Heart left ventricle (tissue), 16 donors: ENCODE measurements at regions not wholly inside any gene's neighbourhood (a gene's known extent, or its start where the extent isn't known, plus 50 kb on each side); places are given as distances from the start of the nearest gene placed in this dataset.

Experiments
- ATAC-seq, 4 donors: fragments of 200-7000 bp; cut with Tn5 transposase; one replicate each; pipeline ENCODE4 v1.9.1; 2020 to 2022; ENCODE audit warnings: moderate library complexity in 4 of 4, mild to moderate bottlenecking in 3 of 4, moderate number of reproducible peaks in 1 of 4
- DNase-seq, 5 donors: peaks; one replicate each; pipeline ENCODE4 v3.0.0-alpha.2; 2020
- H3K27ac ChIP-seq, 12 donors: fragments of 200-600 bp; sonication (generic) in 4 of 12; one replicate each; pipeline versions ENCODE4 v1.5.0 to v1.8.0; 2016 to 2022; ENCODE audit warnings: mild to moderate bottlenecking in 2 of 12
- H3K27me3 ChIP-seq, 9 donors: fragments of 200-600 bp; sonication (generic) in 2 of 9; one replicate each; pipeline versions ENCODE4 v1.5.1 to v1.8.0; 2016 to 2022; ENCODE audit warnings: mild to moderate bottlenecking in 3 of 9
- H3K36me3 ChIP-seq, 9 donors: fragments of 200-600 bp; sonication (generic) in 2 of 9; one replicate each; pipeline versions ENCODE4 v1.5.0 to v1.8.0; 2018 to 2022; ENCODE audit warnings: mild to moderate bottlenecking in 2 of 9
- H3K4me1 ChIP-seq, 12 donors: fragments of 200-600 bp; sonication (generic) in 4 of 12; one replicate each; pipeline versions ENCODE4 v1.5.0 to v1.8.0; 2016 to 2022; ENCODE audit warnings: mild to moderate bottlenecking in 3 of 12
- H3K4me3 ChIP-seq, 12 donors: fragments of 200-600 bp; sonication (generic) in 4 of 12; one replicate each; pipeline versions ENCODE4 v1.5.0 to v1.8.0; 2017 to 2022; ENCODE audit warnings: mild to moderate bottlenecking in 9 of 12, moderate library complexity in 4 of 12
- H3K9me3 ChIP-seq, 12 donors: fragments of 200-600 bp; sonication (generic) in 4 of 12; one replicate each; pipeline versions ENCODE4 v1.5.0 to v1.8.0; 2016 to 2022; ENCODE audit warnings: mild to moderate bottlenecking in 1 of 12
- POLR2A ChIP-seq, 2 donors: fragments of 450-650 bp; IDR thresholded peaks; one replicate each; pipeline ENCODE4 v1.6.1; 2017; ENCODE audit warnings: antibody characterized with exemption in 2 of 2, mild to moderate bottlenecking in 2 of 2, moderate library complexity in 2 of 2
- WGBS, 4 donors: extraction: QIAGEN DNeasy Blood & Tissue Kit in 2 of 4; methylation state at CpG; one replicate each; pipeline versions ENCODE4 v1.1.5 to v1.1.7; 2013 to 2018; 5-methylcytosine and 5-hydroxymethylcytosine counted together
- intact Hi-C, 10 donors: fragments of 100-400 bp; cut with DNase I; formaldehyde crosslinking; loops; one replicate each; pipeline versions ENCODE4 v1.11.1 to v1.14.2; 2022
- TF ChIP-seq, protein P1 (sequence below), 12 donors: fragments of 200-600 bp; sonication (generic) in 4 of 12; IDR thresholded peaks; one replicate each; pipeline versions ENCODE4 v1.5.0 to v1.8.0; 2018 to 2022; ENCODE audit warnings: antibody characterized with exemption in 12 of 12, mild to moderate bottlenecking in 5 of 12
- donor health status: ischemic (EF 13 %, LVEDD 7.1; RV severe dilation, severe dysfunction).
- donor health status: healthy with polysubstance abuse.
- donor health status: DM: no; HTN: yes; CAD: no.
- donor health status: DM: no; HTN: no; CAD: no.
- donor health status: ischemic (EF 25% LVEDD 6.9; RV normal size, moderate dysfunction).
- donor health status: ischemic (EF 25% LVEDD 5.7; RV mildly dilated, moderate dysfunction).
- donor health status: healthy.
- donor health status: DM: yes; HTN: yes; CAD: no.
- donor health status: ischemic (EF 35%, LVEDD 5.7; RV mildly dilated, moderate dysfunction).
- donor health status: nonischemic (EF 11% LVEDD 7.7; RV severe dilation, severe dysfunction).
- donor health status: DM: yes; HTN: yes; CAD: no.
- donor health status: PGD.
- donor health status: ischemic (EF 29% LVEDD 5.4; RV normal size, mild dysfunction).
- donor health status: nonischemic (EF 23%, LVEDD 6.1; RV moderate dilation, normal function).

DNA sequence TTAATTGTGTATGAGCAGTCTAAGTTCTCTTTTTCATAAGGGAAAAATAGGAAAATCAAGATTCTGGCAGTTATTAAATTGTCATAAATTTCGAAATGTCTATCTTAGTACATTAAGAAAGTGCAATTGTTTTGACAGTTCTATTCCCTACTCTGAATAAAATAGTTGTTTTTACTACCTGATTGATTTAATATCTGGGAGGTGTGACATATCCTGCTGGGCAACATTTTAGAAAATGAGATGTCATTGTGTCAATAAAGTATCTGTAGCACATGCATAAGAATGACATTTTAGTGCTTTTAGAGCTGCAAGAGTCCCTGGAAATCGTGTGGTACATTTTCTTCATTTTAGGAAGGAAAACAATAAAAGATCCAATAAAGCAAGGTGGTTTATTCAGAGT is 139.2 kb upstream of the COL11A1 start:
- 9 to 43% (median 32%) methylated on average over 2 of the region's 2 CpGs for WGBS, 4 donors
- no peak overlapping the region for H3K27ac ChIP-seq
- no peaks in the 10 kb centered on the region for H3K9me3 ChIP-seq
- TF ChIP-seq, protein P1, sequence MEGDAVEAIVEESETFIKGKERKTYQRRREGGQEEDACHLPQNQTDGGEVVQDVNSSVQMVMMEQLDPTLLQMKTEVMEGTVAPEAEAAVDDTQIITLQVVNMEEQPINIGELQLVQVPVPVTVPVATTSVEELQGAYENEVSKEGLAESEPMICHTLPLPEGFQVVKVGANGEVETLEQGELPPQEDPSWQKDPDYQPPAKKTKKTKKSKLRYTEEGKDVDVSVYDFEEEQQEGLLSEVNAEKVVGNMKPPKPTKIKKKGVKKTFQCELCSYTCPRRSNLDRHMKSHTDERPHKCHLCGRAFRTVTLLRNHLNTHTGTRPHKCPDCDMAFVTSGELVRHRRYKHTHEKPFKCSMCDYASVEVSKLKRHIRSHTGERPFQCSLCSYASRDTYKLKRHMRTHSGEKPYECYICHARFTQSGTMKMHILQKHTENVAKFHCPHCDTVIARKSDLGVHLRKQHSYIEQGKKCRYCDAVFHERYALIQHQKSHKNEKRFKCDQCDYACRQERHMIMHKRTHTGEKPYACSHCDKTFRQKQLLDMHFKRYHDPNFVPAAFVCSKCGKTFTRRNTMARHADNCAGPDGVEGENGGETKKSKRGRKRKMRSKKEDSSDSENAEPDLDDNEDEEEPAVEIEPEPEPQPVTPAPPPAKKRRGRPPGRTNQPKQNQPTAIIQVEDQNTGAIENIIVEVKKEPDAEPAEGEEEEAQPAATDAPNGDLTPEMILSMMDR (IDR thresholded peaks at IDR 0.05), result no peak
- TF ChIP-seq POLR2A (IDR thresholded peaks at IDR 0.05), result no peak
- intact Hi-C loops, result no loop called here
- H3K36me3 ChIP-seq, result no peaks in the 10 kb centered on the region
- no peak for ATAC-seq
- DNase-seq, result no peak
- no peaks in the 10 kb centered on the region for H3K4me1 ChIP-seq
- no peaks in the 10 kb centered on the region for H3K27me3 ChIP-seq
- H3K4me3 ChIP-seq, result no peak overlapping the region

DNA sequence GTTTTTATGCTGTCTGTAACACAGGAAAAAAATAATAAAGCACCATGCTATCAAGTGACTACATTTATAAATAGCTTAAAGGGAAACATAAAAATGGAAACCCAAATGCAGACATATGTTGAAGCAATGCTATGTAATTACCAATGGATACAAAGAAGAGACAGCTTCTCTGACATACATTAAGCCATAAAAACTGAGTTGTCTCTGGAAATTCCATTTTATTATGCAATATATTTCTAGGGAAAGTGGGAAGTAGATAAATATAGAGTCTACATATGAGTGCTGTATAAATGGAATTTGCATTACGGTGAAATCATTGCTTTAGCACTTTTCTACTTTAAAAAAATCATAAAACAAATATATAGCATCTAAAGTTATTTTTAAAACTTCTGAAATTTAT is 135.2 kb upstream of the COL11A1 start:
- no peaks in the 10 kb centered on the region for H3K9me3 ChIP-seq
- 76 to 88% (median 83%) methylated on average over 1 of the region's 1 CpG for WGBS, 4 donors
- no peaks in the 10 kb centered on the region for H3K36me3 ChIP-seq
- no peak overlapping the region for H3K4me3 ChIP-seq
- DNase-seq (no peak), ATAC-seq (no peak)
- intact Hi-C loops, result no loop called here
- H3K27ac ChIP-seq, result no peak overlapping the region
- TF ChIP-seq, protein P1 (IDR thresholded peaks at IDR 0.05), result no peak
- no peak for TF ChIP-seq POLR2A (IDR thresholded peaks at IDR 0.05)
- no peaks in the 10 kb centered on the region for H3K27me3 ChIP-seq
- no peaks in the 10 kb centered on the region for H3K4me1 ChIP-seq

DNA sequence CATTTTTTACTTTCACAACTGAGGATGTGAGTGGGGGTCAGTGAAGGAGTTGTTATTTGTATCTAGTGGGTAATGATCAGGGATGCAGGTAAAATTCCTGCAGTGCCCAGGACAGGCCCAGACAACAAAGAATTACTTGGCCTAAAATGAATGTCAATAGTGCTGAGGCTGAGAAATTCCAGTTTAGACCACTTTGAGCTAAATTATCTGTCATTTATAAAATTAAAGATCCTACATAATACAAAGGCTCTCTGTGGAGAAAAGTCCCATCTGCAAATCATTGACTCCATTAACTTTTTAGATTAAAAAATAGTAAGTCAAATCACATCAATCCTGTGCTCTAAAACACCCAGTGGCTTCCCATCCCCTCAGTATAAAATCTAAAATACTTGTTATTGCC is 130.7 kb upstream of the COL11A1 start:
- Histone ChIP-seq H3K4me3 (no peak overlapping the region), H3K9me3 (no peaks in the 10 kb centered on the region), H3K27ac (no peak overlapping the region), H3K36me3 (no peaks in the 10 kb centered on the region), H3K4me1 (no peaks in the 10 kb centered on the region), H3K27me3 (no peaks in the 10 kb centered on the region)
- ATAC-seq (no peak), DNase-seq (no peak)
- TF ChIP-seq, protein P1 (IDR thresholded peaks at IDR 0.05), result no peak
- TF ChIP-seq POLR2A (IDR thresholded peaks at IDR 0.05), result no peak
- intact Hi-C loops, result no loop called here

DNA sequence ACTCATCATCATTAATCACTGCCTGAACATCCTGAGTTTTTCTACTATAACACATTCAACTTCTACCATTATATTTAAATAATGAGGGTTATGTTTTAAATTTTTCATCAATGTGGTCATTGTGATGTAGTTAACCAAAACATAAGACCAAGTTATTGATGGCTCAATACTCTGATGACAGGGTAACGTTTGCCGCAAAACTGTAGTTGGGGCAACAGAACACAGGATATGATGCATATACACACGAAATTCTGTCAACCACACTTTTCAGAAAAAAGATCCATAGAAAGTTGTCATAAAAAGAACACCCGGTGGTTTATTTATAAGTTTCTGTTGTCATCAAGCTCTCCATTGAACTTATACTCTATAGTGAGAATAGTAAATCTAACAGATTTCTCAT is 121.7 kb upstream of the COL11A1 start:
- no peak for DNase-seq
- Histone ChIP-seq H3K27me3 (no peaks in the 10 kb centered on the region), H3K4me3 (no peak overlapping the region), H3K27ac (no peak overlapping the region), H3K36me3 (no peaks in the 10 kb centered on the region), H3K9me3 (no peaks in the 10 kb centered on the region), H3K4me1 (no peaks in the 10 kb centered on the region)
- no peak for TF ChIP-seq POLR2A (IDR thresholded peaks at IDR 0.05)
- TF ChIP-seq, protein P1 (IDR thresholded peaks at IDR 0.05), result no peak
- intact Hi-C loops, result no loop called here
- no peak for ATAC-seq
- 82 to 85% (median 83%) methylated on average over 4 of the region's 4 CpGs for WGBS, 4 donors
